WTC11 (cell line): ENCODE measurements at regions not wholly inside any gene's neighbourhood (a gene's known extent, or its start where the extent isn't known, plus 50 kb on each side); places are given as distances from the start of the nearest gene placed in this dataset.

Experiments used
- SMAD4 ChIP-seq: sonication (generic); formaldehyde crosslinking; IDR thresholded peaks from 2 replicates; pipeline ENCODE4 v1.8.0; 2022; ENCODE audit warnings: mild to moderate bottlenecking, missing genetic modification reagents
- TEAD4 ChIP-seq: sonication (generic); formaldehyde crosslinking; IDR thresholded peaks from 2 replicates; pipeline ENCODE4 v1.8.0; 2022; ENCODE audit warnings: mild to moderate bottlenecking, missing genetic modification reagents
- ZBTB21 ChIP-seq: sonication (generic); formaldehyde crosslinking; IDR thresholded peaks from 2 replicates; pipeline ENCODE4 v1.8.1; 2023; ENCODE audit warnings: mild to moderate bottlenecking, missing genetic modification reagents, borderline replicate concordance
- ZNF138 ChIP-seq: sonication (generic); formaldehyde crosslinking; conservative IDR thresholded peaks from 2 replicates; pipeline ENCODE4 v1.8.1; 2022; ENCODE audit warnings: mild to moderate bottlenecking, moderate library complexity, missing genetic modification reagents
- ZNF219 ChIP-seq: sonication (generic); formaldehyde crosslinking; IDR thresholded peaks from 2 replicates; pipeline ENCODE4 v1.8.0; 2023; ENCODE audit warnings: missing genetic modification reagents, mild to moderate bottlenecking, borderline replicate concordance
- ZNF396 ChIP-seq: fragments of 250-450 bp; sonication (Bioruptor Pico); IDR thresholded peaks from 2 replicates; pipeline ENCODE4 v1.8.0; 2021; ENCODE audit warnings: mild to moderate bottlenecking, moderate library complexity, borderline replicate concordance
- ZNF416 ChIP-seq: fragments of 250-450 bp; sonication (Bioruptor Pico); IDR thresholded peaks from 2 replicates; pipeline ENCODE4 v1.9.0; 2021; ENCODE audit warnings: mild to moderate bottlenecking, inconsistent platforms
- ZNF423 ChIP-seq: fragments of 250-450 bp; sonication (Bioruptor Pico); IDR thresholded peaks from 2 replicates; pipeline ENCODE4 v2.1.2; 2022; ENCODE audit warnings: mild to moderate bottlenecking, moderate library complexity
- TF ChIP-seq, protein P1 (sequence below): sonication (generic); formaldehyde crosslinking; IDR thresholded peaks from 2 replicates; pipeline ENCODE4 v1.8.0; 2023; ENCODE audit warnings: mild to moderate bottlenecking, missing genetic modification reagents
- TF ChIP-seq, protein P2 (sequence below): sonication (generic); formaldehyde crosslinking; IDR thresholded peaks from 2 replicates; pipeline ENCODE4 v1.8.0; 2022; ENCODE audit warnings: missing genetic modification reagents
- TF ChIP-seq, protein P3 (sequence below): fragments of 250-450 bp; sonication (Bioruptor Pico); IDR thresholded peaks from 2 replicates; pipeline ENCODE4 v2.1.2; 2022; ENCODE audit warnings: mild to moderate bottlenecking, moderate library complexity
- TF ChIP-seq, protein P4 (sequence below): fragments of 250-450 bp; sonication (Bioruptor Pico); IDR thresholded peaks from 2 replicates; pipeline ENCODE4 v1.9.0; 2021; ENCODE audit warnings: mild to moderate bottlenecking, borderline replicate concordance
- TF ChIP-seq, protein P5 (sequence below): sonication (generic); formaldehyde crosslinking; IDR thresholded peaks from 2 replicates; pipeline ENCODE4 v1.8.0; 2022; ENCODE audit warnings: mild to moderate bottlenecking, missing genetic modification reagents
- TF ChIP-seq, protein P6 (sequence below): sonication (generic); formaldehyde crosslinking; IDR thresholded peaks from 2 replicates; pipeline ENCODE4 v1.8.1; 2022; ENCODE audit warnings: missing genetic modification reagents, borderline replicate concordance
- TF ChIP-seq, protein P7 (sequence below): sonication (generic); formaldehyde crosslinking; IDR thresholded peaks from 2 replicates; pipeline ENCODE4 v1.8.0; 2022; ENCODE audit warnings: mild to moderate bottlenecking, missing genetic modification reagents
- TF ChIP-seq, protein P8 (sequence below): sonication (generic); formaldehyde crosslinking; IDR thresholded peaks from 2 replicates; pipeline ENCODE4 v1.8.1; 2023; ENCODE audit warnings: mild to moderate bottlenecking, missing genetic modification reagents
- TF ChIP-seq, protein P9 (sequence below): sonication (generic); formaldehyde crosslinking; IDR thresholded peaks from 2 replicates; pipeline ENCODE4 v1.8.1; 2023; ENCODE audit warnings: mild to moderate bottlenecking, missing genetic modification reagents, moderate library complexity
- TF ChIP-seq, protein P10 (sequence below): fragments of 200-600 bp; IDR thresholded peaks from 2 replicates; pipeline ENCODE4 v1.8.0; 2022; ENCODE audit warnings: antibody characterized with exemption

DNA sequence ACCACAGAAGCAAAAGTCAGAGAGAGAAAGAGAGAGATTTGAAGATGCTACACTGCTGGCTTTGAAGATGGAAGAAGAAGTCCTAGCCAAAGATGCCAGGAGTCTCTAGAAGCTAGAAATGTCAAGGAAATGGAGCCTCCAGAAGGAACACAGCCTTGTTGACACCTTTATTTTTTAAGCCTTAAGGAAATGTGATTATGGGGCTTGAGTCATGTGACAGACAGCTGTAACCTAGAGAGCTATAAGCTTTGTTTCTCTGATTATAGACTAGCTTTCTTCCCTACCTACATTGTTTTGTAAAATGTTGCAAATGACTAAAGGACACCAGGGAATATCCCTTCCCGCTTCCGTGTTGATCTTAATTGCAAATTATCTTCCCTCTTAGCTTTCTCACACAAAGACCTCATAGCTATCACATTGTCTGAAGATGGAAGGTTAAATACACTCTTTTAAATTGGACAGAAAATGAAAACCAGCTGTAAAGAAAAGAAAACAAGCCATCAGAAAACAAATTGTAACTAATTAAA, 199.9 kb downstream of the ARHGAP12 start (continued):
- TF ChIP-seq, protein P1, sequence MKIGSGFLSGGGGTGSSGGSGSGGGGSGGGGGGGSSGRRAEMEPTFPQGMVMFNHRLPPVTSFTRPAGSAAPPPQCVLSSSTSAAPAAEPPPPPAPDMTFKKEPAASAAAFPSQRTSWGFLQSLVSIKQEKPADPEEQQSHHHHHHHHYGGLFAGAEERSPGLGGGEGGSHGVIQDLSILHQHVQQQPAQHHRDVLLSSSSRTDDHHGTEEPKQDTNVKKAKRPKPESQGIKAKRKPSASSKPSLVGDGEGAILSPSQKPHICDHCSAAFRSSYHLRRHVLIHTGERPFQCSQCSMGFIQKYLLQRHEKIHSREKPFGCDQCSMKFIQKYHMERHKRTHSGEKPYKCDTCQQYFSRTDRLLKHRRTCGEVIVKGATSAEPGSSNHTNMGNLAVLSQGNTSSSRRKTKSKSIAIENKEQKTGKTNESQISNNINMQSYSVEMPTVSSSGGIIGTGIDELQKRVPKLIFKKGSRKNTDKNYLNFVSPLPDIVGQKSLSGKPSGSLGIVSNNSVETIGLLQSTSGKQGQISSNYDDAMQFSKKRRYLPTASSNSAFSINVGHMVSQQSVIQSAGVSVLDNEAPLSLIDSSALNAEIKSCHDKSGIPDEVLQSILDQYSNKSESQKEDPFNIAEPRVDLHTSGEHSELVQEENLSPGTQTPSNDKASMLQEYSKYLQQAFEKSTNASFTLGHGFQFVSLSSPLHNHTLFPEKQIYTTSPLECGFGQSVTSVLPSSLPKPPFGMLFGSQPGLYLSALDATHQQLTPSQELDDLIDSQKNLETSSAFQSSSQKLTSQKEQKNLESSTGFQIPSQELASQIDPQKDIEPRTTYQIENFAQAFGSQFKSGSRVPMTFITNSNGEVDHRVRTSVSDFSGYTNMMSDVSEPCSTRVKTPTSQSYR (CRISPR knock-in tag): no peak
- TF ChIP-seq SMAD4 (CRISPR knock-in tag) (no peak), ZNF423 (CRISPR knock-in tag) (no peak), TEAD4 (no peak), ZBTB21 (no peak), ZNF138 (CRISPR knock-in tag) (no peak), ZNF219 (CRISPR knock-in tag) (no peak), ZNF396 (CRISPR knock-in tag) (no peak), ZNF416 (no peak)
- TF ChIP-seq, protein P2, sequence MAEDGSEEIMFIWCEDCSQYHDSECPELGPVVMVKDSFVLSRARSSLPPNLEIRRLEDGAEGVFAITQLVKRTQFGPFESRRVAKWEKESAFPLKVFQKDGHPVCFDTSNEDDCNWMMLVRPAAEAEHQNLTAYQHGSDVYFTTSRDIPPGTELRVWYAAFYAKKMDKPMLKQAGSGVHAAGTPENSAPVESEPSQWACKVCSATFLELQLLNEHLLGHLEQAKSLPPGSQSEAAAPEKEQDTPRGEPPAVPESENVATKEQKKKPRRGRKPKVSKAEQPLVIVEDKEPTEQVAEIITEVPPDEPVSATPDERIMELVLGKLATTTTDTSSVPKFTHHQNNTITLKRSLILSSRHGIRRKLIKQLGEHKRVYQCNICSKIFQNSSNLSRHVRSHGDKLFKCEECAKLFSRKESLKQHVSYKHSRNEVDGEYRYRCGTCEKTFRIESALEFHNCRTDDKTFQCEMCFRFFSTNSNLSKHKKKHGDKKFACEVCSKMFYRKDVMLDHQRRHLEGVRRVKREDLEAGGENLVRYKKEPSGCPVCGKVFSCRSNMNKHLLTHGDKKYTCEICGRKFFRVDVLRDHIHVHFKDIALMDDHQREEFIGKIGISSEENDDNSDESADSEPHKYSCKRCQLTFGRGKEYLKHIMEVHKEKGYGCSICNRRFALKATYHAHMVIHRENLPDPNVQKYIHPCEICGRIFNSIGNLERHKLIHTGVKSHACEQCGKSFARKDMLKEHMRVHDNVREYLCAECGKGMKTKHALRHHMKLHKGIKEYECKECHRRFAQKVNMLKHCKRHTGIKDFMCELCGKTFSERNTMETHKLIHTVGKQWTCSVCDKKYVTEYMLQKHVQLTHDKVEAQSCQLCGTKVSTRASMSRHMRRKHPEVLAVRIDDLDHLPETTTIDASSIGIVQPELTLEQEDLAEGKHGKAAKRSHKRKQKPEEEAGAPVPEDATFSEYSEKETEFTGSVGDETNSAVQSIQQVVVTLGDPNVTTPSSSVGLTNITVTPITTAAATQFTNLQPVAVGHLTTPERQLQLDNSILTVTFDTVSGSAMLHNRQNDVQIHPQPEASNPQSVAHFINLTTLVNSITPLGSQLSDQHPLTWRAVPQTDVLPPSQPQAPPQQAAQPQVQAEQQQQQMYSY (CRISPR knock-in tag): no peak
- TF ChIP-seq, protein P3, sequence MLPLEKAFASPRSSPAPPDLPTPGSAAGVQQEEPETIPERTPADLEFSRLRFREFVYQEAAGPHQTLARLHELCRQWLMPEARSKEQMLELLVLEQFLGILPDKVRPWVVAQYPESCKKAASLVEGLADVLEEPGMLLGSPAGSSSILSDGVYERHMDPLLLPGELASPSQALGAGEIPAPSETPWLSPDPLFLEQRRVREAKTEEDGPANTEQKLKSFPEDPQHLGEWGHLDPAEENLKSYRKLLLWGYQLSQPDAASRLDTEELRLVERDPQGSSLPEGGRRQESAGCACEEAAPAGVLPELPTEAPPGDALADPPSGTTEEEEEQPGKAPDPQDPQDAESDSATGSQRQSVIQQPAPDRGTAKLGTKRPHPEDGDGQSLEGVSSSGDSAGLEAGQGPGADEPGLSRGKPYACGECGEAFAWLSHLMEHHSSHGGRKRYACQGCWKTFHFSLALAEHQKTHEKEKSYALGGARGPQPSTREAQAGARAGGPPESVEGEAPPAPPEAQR (CRISPR knock-in tag): no peak
- TF ChIP-seq, protein P4, sequence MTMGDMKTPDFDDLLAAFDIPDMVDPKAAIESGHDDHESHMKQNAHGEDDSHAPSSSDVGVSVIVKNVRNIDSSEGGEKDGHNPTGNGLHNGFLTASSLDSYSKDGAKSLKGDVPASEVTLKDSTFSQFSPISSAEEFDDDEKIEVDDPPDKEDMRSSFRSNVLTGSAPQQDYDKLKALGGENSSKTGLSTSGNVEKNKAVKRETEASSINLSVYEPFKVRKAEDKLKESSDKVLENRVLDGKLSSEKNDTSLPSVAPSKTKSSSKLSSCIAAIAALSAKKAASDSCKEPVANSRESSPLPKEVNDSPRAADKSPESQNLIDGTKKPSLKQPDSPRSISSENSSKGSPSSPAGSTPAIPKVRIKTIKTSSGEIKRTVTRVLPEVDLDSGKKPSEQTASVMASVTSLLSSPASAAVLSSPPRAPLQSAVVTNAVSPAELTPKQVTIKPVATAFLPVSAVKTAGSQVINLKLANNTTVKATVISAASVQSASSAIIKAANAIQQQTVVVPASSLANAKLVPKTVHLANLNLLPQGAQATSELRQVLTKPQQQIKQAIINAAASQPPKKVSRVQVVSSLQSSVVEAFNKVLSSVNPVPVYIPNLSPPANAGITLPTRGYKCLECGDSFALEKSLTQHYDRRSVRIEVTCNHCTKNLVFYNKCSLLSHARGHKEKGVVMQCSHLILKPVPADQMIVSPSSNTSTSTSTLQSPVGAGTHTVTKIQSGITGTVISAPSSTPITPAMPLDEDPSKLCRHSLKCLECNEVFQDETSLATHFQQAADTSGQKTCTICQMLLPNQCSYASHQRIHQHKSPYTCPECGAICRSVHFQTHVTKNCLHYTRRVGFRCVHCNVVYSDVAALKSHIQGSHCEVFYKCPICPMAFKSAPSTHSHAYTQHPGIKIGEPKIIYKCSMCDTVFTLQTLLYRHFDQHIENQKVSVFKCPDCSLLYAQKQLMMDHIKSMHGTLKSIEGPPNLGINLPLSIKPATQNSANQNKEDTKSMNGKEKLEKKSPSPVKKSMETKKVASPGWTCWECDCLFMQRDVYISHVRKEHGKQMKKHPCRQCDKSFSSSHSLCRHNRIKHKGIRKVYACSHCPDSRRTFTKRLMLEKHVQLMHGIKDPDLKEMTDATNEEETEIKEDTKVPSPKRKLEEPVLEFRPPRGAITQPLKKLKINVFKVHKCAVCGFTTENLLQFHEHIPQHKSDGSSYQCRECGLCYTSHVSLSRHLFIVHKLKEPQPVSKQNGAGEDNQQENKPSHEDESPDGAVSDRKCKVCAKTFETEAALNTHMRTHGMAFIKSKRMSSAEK (CRISPR knock-in tag): no peak
- TF ChIP-seq, protein P5, sequence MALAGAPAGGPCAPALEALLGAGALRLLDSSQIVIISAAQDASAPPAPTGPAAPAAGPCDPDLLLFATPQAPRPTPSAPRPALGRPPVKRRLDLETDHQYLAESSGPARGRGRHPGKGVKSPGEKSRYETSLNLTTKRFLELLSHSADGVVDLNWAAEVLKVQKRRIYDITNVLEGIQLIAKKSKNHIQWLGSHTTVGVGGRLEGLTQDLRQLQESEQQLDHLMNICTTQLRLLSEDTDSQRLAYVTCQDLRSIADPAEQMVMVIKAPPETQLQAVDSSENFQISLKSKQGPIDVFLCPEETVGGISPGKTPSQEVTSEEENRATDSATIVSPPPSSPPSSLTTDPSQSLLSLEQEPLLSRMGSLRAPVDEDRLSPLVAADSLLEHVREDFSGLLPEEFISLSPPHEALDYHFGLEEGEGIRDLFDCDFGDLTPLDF (CRISPR knock-in tag): no peak
- TF ChIP-seq, protein P6, sequence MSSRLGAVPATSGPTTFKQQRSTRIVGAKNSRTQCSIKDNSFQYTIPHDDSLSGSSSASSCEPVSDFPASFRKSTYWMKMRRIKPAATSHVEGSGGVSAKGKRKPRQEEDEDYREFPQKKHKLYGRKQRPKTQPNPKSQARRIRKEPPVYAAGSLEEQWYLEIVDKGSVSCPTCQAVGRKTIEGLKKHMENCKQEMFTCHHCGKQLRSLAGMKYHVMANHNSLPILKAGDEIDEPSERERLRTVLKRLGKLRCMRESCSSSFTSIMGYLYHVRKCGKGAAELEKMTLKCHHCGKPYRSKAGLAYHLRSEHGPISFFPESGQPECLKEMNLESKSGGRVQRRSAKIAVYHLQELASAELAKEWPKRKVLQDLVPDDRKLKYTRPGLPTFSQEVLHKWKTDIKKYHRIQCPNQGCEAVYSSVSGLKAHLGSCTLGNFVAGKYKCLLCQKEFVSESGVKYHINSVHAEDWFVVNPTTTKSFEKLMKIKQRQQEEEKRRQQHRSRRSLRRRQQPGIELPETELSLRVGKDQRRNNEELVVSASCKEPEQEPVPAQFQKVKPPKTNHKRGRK (CRISPR knock-in tag): no peak
- TF ChIP-seq, protein P7, sequence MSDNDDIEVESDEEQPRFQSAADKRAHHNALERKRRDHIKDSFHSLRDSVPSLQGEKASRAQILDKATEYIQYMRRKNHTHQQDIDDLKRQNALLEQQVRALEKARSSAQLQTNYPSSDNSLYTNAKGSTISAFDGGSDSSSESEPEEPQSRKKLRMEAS: peak; percentile 66; the same call in 1 of the 2 replicates
- TF ChIP-seq, protein P8, sequence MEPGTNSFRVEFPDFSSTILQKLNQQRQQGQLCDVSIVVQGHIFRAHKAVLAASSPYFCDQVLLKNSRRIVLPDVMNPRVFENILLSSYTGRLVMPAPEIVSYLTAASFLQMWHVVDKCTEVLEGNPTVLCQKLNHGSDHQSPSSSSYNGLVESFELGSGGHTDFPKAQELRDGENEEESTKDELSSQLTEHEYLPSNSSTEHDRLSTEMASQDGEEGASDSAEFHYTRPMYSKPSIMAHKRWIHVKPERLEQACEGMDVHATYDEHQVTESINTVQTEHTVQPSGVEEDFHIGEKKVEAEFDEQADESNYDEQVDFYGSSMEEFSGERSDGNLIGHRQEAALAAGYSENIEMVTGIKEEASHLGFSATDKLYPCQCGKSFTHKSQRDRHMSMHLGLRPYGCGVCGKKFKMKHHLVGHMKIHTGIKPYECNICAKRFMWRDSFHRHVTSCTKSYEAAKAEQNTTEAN (CRISPR knock-in tag): 0 out of 2 replicates have a peak, but pooled peaks have one; percentile 46
- TF ChIP-seq, protein P9, sequence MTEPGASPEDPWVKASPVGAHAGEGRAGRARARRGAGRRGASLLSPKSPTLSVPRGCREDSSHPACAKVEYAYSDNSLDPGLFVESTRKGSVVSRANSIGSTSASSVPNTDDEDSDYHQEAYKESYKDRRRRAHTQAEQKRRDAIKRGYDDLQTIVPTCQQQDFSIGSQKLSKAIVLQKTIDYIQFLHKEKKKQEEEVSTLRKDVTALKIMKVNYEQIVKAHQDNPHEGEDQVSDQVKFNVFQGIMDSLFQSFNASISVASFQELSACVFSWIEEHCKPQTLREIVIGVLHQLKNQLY (CRISPR knock-in tag): no peak
- TF ChIP-seq, protein P10, sequence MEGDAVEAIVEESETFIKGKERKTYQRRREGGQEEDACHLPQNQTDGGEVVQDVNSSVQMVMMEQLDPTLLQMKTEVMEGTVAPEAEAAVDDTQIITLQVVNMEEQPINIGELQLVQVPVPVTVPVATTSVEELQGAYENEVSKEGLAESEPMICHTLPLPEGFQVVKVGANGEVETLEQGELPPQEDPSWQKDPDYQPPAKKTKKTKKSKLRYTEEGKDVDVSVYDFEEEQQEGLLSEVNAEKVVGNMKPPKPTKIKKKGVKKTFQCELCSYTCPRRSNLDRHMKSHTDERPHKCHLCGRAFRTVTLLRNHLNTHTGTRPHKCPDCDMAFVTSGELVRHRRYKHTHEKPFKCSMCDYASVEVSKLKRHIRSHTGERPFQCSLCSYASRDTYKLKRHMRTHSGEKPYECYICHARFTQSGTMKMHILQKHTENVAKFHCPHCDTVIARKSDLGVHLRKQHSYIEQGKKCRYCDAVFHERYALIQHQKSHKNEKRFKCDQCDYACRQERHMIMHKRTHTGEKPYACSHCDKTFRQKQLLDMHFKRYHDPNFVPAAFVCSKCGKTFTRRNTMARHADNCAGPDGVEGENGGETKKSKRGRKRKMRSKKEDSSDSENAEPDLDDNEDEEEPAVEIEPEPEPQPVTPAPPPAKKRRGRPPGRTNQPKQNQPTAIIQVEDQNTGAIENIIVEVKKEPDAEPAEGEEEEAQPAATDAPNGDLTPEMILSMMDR: no peak
- TF ChIP-seq, all 79 proteins: peak for 7
